ENCODE measurements at regions not wholly inside any gene's neighbourhood (a gene's known extent, or its start where the extent isn't known, plus 50 kb on each side); places are given as distances from the start of the nearest gene placed in this dataset.

DNA sequence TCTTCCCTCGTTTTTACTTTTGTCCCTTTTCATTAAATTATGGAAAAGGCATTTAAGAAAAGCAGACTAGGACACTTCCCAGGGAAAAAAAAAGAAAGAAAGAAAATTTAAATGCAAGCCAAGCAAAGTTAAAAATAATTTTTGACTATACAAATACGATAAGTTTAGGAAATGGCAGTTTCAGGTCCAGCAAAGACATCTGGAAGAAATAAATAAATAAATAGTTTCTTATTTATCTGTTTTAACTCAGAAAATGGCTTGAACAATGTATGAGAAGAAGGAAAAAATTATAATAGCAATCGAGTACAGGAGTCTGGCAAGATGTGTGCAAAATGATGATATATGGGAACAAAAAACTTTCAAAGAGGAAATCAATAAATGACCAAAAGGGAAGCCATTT, 114.6 kb upstream of the NCKAP5 start:
- TF ChIP-seq, protein P1, sequence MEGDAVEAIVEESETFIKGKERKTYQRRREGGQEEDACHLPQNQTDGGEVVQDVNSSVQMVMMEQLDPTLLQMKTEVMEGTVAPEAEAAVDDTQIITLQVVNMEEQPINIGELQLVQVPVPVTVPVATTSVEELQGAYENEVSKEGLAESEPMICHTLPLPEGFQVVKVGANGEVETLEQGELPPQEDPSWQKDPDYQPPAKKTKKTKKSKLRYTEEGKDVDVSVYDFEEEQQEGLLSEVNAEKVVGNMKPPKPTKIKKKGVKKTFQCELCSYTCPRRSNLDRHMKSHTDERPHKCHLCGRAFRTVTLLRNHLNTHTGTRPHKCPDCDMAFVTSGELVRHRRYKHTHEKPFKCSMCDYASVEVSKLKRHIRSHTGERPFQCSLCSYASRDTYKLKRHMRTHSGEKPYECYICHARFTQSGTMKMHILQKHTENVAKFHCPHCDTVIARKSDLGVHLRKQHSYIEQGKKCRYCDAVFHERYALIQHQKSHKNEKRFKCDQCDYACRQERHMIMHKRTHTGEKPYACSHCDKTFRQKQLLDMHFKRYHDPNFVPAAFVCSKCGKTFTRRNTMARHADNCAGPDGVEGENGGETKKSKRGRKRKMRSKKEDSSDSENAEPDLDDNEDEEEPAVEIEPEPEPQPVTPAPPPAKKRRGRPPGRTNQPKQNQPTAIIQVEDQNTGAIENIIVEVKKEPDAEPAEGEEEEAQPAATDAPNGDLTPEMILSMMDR (IDR thresholded peaks at IDR 0.05; ENCODE audit: low read length): no peak
- TF ChIP-seq EZH2 (IDR thresholded peaks at IDR 0.05; ENCODE audit: borderline replicate concordance, low read length): no peak
